ENCODE measurements at regions not wholly inside any gene's neighbourhood (a gene's known extent, or its start where the extent isn't known, plus 50 kb on each side); places are given as distances from the start of the nearest gene placed in this dataset.

DNA sequence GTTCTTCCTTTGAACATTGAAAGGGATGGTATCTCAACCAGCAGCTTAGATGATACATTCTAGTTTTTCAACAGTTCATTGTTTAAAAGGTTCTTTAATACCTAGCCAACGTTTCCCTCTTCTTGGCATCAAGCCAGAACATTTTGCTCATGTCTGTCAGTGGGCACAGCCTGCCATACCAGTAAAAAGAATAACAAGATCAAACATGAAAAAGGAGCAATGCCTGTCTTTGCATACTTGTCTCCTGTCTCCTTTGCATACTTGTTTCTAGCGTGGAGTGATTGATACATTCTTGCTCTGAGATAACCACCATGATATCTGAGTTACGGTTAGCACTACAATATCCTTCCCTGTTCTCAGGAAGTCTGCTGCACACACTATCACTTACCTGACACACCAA is 248.6 kb upstream of the DAPK1 start:
- no peak for DNase-seq (ENCODE audit: extremely low spot score in 2 of 2)
- intact Hi-C loops (cut with DNase I) = no loop called here
- Histone ChIP-seq H3K36me3 (no peaks in the 10 kb centered on the region), H3K4me1 (no peaks in the 10 kb centered on the region), H3K27ac (no peak overlapping the region), H3K4me3 (no peak overlapping the region), H3K9me3 (no peaks in the 10 kb centered on the region), H3K27me3 (no peaks in the 10 kb centered on the region)
- TF ChIP-seq CTCF (IDR thresholded peaks at IDR 0.05) (no peak), POLR2AphosphoS5 (IDR thresholded peaks at IDR 0.05; ENCODE audit: insufficient read depth in 1 of 2, low read depth in 1 of 2) (no peak), POLR2A (IDR thresholded peaks at IDR 0.05) (no peak)

DNA sequence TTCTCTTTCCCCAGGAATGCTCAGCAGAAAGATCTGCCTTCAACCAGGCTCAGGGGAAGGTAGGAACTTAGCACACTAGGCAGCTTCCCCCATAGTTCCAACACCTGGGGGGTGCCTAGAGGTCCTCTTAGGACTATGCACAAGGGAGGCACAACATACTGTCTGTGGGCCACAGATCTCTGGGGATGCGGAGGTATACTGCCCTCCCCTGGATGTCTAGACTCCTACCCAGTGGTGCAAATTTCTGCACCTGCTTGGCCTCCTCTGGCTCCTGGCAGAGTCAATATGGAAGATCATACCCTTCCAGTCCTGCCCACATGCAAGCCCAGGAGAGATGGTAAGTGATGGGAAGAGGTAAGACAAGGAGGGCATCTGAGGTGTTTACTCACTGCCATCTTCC is 247.5 kb upstream of the DAPK1 start:
- Histone ChIP-seq H3K4me3 (no peak overlapping the region), H3K36me3 (no peaks in the 10 kb centered on the region), H3K4me1 (no peaks in the 10 kb centered on the region), H3K27me3 (no peaks in the 10 kb centered on the region), H3K9me3 (no peaks in the 10 kb centered on the region), H3K27ac (no peak overlapping the region)
- intact Hi-C loops (cut with DNase I) = no loop called here
- no peak for DNase-seq (ENCODE audit: extremely low spot score in 2 of 2)
- TF ChIP-seq POLR2A (IDR thresholded peaks at IDR 0.05) (no peak), CTCF (IDR thresholded peaks at IDR 0.05) (no peak), POLR2AphosphoS5 (IDR thresholded peaks at IDR 0.05; ENCODE audit: insufficient read depth in 1 of 2, low read depth in 1 of 2) (no peak)

DNA sequence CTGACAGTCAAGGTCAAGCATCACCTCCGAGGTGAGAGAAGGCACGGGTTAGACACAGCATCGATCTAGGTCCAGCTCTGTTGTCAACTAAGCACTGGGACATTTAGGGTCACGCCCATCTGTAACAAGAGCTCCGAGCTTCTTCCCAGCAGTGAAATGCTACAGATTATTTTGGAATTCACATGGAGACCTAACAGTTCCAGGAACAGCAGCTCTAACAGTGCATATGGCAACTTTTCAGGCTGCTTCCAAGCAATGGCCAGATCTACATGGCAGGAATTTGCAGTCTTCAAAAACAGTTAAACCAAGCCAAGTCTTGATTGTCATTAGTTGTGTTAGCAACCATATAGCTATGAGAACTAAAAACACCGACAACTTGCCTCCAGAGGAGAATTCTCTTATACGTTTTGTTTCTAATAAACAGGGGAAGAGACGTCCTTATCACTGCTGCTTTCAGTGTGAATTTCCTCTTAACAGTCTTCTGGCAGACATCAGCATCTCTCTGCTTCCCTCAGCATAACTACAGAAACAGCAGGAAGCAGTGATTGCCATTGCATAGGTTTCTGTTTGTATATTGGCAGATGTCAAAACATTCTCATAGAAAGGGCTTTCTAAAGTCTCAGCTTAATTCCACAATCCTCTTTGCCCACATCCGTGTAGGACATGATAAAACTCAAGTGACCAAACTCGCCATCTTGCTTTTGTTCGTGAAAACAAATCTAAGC is 242.1 kb upstream of the DAPK1 start:
- no peak overlapping the region for H3K4me3 ChIP-seq
- no peak overlapping the region for H3K27ac ChIP-seq
- no peaks in the 10 kb centered on the region for H3K4me1 ChIP-seq
- TF ChIP-seq POLR2A (IDR thresholded peaks at IDR 0.05) = no peak
- TF ChIP-seq CTCF (IDR thresholded peaks at IDR 0.05) = no peak
- no peak for TF ChIP-seq POLR2AphosphoS5 (IDR thresholded peaks at IDR 0.05; ENCODE audit: insufficient read depth in 1 of 2, low read depth in 1 of 2)
- intact Hi-C loops (cut with DNase I) = no loop called here
- no peak for DNase-seq (ENCODE audit: extremely low spot score in 2 of 2)
- no peaks in the 10 kb centered on the region for H3K36me3 ChIP-seq
- H3K27me3 ChIP-seq = no peaks in the 10 kb centered on the region
- no peaks in the 10 kb centered on the region for H3K9me3 ChIP-seq

GRCh38 chr9:87256973-87257372 is 240.7 kb upstream of the DAPK1 start:
- no peak for TF ChIP-seq POLR2AphosphoS5 (IDR thresholded peaks at IDR 0.05; ENCODE audit: insufficient read depth in 1 of 2, low read depth in 1 of 2)
- TF ChIP-seq CTCF (IDR thresholded peaks at IDR 0.05) = no peak
- no peak for TF ChIP-seq POLR2A (IDR thresholded peaks at IDR 0.05)
- Histone ChIP-seq H3K4me1 (no peaks in the 10 kb centered on the region), H3K36me3 (no peaks in the 10 kb centered on the region), H3K27me3 (no peaks in the 10 kb centered on the region), H3K4me3 (no peak overlapping the region), H3K27ac (no peak overlapping the region), H3K9me3 (no peaks in the 10 kb centered on the region)
- DNase-seq (ENCODE audit: extremely low spot score in 2 of 2) = no peak
- intact Hi-C loops (cut with DNase I) = no loop called here

Data from vagina (tissue), 2 donors.